ENCODE measurements at regions not wholly inside any gene's neighbourhood (a gene's known extent, or its start where the extent isn't known, plus 50 kb on each side); places are given as distances from the start of the nearest gene placed in this dataset.

DNA sequence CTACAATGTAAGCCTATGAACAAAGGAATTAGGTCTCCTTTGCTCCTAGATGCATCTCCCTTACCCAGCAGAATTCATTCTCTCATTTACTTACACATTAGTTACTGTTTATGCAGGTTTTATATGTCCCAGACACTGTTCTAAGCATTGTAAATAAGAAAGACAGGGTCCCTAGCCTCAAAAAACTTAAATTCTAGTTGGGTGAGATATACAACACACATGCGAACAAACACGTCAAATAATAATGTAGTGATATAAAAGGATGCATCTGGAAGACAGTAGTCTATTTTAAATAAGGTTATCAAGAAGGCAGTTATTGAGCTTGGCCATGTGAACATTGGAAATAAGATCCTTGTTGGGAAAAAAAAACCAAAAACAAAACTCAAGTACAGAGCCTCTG is 479.7 kb downstream of the DNAJB9 start:
- no peak for DNase-seq (ENCODE audit: insufficient read length, low spot score)
- FAIRE-seq = no peak
- TF ChIP-seq TAF1 (IDR thresholded peaks at IDR 0.05; ENCODE audit: low read depth, low read length) = no peak
- no peak for TF ChIP-seq POLR2A (IDR thresholded peaks at IDR 0.05; ENCODE audit: low read depth, low read length)
- no peak for TF ChIP-seq PAX5 (IDR thresholded peaks at IDR 0.05; ENCODE audit: insufficient read depth, low read length, severe bottlenecking)
- no peak for TF ChIP-seq POU2F2 (IDR thresholded peaks at IDR 0.05; ENCODE audit: low read depth, low read length)
- TF ChIP-seq SPI1 (IDR thresholded peaks at IDR 0.05; ENCODE audit: low read depth, low read length) = no peak
- TF ChIP-seq POLR2AphosphoS5 (IDR thresholded peaks at IDR 0.05; ENCODE audit: low read depth, low read length) = no peak

DNA sequence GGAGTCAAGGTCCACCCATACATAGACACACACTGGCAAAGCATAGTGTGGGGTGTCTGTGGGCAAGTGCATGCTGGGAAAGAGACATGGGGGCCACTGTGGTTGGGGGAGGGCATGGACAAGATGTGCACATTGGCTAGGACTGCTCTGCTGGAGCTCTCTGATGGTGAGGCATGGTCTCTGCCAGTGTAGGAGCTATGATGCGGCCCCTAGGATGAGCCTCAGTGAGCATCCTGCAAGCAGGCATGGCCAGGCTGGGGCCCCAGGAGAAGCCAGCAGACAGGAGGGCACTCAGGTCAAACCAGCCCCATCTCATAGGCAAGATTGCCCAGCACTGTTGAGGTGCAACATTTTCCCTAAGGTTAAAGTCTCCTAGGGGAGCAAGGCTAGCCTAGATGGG is 489.4 kb downstream of the DNAJB9 start:
- DNase-seq (ENCODE audit: insufficient read length, low spot score) = no peak
- TF ChIP-seq POU2F2 (IDR thresholded peaks at IDR 0.05; ENCODE audit: low read depth, low read length) (no peak), TAF1 (IDR thresholded peaks at IDR 0.05; ENCODE audit: low read depth, low read length) (no peak), POLR2A (IDR thresholded peaks at IDR 0.05; ENCODE audit: low read depth, low read length) (no peak), POLR2AphosphoS5 (IDR thresholded peaks at IDR 0.05; ENCODE audit: low read depth, low read length) (no peak), PAX5 (IDR thresholded peaks at IDR 0.05; ENCODE audit: insufficient read depth, low read length, severe bottlenecking) (no peak), SPI1 (IDR thresholded peaks at IDR 0.05; ENCODE audit: low read depth, low read length) (no peak)
- no peak for FAIRE-seq

DNA sequence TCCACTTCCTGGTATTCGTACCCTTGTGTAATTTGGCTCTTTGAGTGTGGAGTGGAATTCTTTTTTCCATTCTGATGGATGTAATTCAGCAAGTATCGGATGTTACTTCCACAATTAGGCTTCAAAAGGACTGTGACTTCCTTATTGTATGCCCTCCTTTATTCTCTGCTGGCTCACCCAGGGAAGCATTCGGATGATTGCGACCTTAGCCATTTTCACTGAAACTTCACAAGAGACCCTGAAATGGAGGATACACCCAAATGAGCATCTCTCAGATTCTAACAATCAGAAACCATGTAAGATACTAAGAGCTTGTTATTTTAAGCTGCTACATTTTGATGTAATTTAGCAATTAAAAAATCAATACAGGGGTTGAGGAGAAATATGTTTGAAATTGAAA is 493.1 kb downstream of the DNAJB9 start:
- TF ChIP-seq POU2F2 (IDR thresholded peaks at IDR 0.05; ENCODE audit: low read depth, low read length) (no peak), PAX5 (IDR thresholded peaks at IDR 0.05; ENCODE audit: insufficient read depth, low read length, severe bottlenecking) (no peak), TAF1 (IDR thresholded peaks at IDR 0.05; ENCODE audit: low read depth, low read length) (no peak), SPI1 (IDR thresholded peaks at IDR 0.05; ENCODE audit: low read depth, low read length) (no peak), POLR2AphosphoS5 (IDR thresholded peaks at IDR 0.05; ENCODE audit: low read depth, low read length) (no peak), POLR2A (IDR thresholded peaks at IDR 0.05; ENCODE audit: low read depth, low read length) (no peak)
- FAIRE-seq = no peak

DNA sequence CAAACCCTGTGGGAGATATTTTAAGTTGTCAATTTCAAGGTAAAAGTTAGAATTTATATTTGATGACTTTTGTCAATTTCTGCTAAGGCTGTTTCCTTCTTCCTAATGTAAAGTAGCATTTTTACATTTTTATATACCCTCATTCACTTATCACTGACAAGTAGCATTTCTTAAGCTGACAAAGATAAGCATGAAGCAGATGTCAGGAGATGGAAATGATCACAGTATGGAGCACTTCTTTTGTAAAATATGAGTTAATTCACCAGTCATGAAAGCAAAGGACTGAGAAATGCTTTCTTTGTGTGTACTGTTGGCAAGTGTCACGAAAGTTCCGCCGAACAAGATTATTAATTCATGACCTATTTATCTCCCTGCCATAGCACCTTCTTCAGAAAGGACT is 503.9 kb downstream of the DNAJB9 start:
- FAIRE-seq = no peak

More for the DNA sequence above, 493.1 kb downstream of the DNAJB9 start:
- no peak for DNase-seq (ENCODE audit: insufficient read length, low spot score)

DNA sequence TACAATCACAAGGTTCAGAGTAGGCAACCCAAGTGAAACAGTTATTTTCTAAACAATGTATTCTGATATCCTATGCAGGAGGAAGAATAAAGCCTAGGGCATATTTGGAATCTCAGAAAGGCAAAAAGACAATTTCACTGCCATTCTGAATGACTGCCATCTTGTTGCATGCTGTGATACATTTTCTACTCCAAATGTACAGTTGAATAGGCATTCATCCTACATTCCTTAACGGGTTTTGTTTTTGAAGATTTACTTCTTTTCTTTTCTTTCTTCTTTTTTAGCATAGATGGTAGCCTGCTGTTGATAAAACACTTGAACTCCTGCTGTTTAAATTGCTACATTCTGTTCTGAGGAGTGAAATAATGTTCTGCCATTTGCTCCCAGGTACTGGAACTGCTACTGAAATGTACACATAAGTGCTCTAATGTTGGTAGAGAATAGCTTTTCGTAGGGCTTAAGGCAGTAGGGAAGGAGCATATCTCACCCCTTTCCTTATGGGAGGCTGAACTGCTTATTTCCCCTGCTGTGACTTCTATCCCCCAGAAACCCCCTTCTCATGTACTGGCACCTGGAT is 506.8 kb downstream of the DNAJB9 start:
- DNase-seq (ENCODE audit: insufficient read length, low spot score) = no peak
- FAIRE-seq = no peak
- TF ChIP-seq PAX5 (IDR thresholded peaks at IDR 0.05; ENCODE audit: insufficient read depth, low read length, severe bottlenecking) (no peak), TAF1 (IDR thresholded peaks at IDR 0.05; ENCODE audit: low read depth, low read length) (no peak), POU2F2 (IDR thresholded peaks at IDR 0.05; ENCODE audit: low read depth, low read length) (no peak), POLR2A (IDR thresholded peaks at IDR 0.05; ENCODE audit: low read depth, low read length) (no peak), SPI1 (IDR thresholded peaks at IDR 0.05; ENCODE audit: low read depth, low read length) (no peak), POLR2AphosphoS5 (IDR thresholded peaks at IDR 0.05; ENCODE audit: low read depth, low read length) (no peak)

More for the DNA sequence above, 503.9 kb downstream of the DNAJB9 start:
- no peak for TF ChIP-seq POLR2A (IDR thresholded peaks at IDR 0.05; ENCODE audit: low read depth, low read length)
- no peak for TF ChIP-seq TAF1 (IDR thresholded peaks at IDR 0.05; ENCODE audit: low read depth, low read length)
- no peak for TF ChIP-seq SPI1 (IDR thresholded peaks at IDR 0.05; ENCODE audit: low read depth, low read length)
- no peak for TF ChIP-seq POLR2AphosphoS5 (IDR thresholded peaks at IDR 0.05; ENCODE audit: low read depth, low read length)
- TF ChIP-seq PAX5 (IDR thresholded peaks at IDR 0.05; ENCODE audit: insufficient read depth, low read length, severe bottlenecking) = no peak
- no peak for TF ChIP-seq POU2F2 (IDR thresholded peaks at IDR 0.05; ENCODE audit: low read depth, low read length)
- no peak for DNase-seq (ENCODE audit: insufficient read length, low spot score)

DNA sequence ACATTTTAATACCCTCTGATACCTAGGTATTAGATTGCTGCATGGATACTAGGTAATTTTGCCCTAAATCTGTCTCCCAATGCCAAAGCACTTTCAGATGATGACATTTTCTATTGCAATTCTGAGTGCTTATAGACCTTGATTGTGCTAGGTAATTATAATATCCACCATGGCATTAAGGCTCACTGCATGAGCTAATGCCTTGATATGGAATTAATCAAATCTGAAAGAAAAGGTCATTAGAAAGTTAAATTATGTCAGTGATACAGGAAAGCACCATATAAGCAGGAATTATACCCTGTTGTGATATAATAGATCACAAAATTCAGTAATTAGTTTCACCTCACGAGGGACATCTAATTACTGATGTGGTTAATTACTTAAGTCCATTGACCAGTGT is 521.4 kb downstream of the DNAJB9 start:
- no peak for TF ChIP-seq PAX5 (IDR thresholded peaks at IDR 0.05; ENCODE audit: insufficient read depth, low read length, severe bottlenecking)
- TF ChIP-seq POU2F2 (IDR thresholded peaks at IDR 0.05; ENCODE audit: low read depth, low read length) = no peak
- TF ChIP-seq SPI1 (IDR thresholded peaks at IDR 0.05; ENCODE audit: low read depth, low read length) = no peak
- no peak for TF ChIP-seq POLR2A (IDR thresholded peaks at IDR 0.05; ENCODE audit: low read depth, low read length)
- TF ChIP-seq TAF1 (IDR thresholded peaks at IDR 0.05; ENCODE audit: low read depth, low read length) = no peak
- TF ChIP-seq POLR2AphosphoS5 (IDR thresholded peaks at IDR 0.05; ENCODE audit: low read depth, low read length) = no peak
- no peak for DNase-seq (ENCODE audit: insufficient read length, low spot score)
- FAIRE-seq = no peak

DNA sequence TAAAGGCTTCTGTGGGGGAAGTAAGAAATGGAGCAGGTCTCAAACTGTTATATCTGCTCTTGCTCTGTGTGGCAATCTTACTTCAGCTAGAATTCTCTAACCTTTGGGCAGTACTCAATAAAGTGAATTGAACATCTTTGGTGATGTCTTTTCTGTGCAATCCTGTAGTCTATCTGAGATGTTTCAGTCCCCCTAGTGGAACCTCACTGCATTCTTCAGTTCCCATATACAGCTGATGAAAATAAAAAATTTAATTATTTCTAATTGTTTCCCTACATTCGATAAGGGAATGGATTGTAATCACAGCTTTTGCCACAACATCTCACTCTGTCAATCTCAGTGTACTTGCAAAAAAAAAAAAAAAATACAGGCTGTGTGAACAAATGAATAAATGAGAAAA is 522.6 kb downstream of the DNAJB9 start:
- FAIRE-seq = no peak
- DNase-seq (ENCODE audit: insufficient read length, low spot score) = no peak
- no peak for TF ChIP-seq POLR2A (IDR thresholded peaks at IDR 0.05; ENCODE audit: low read depth, low read length)
- no peak for TF ChIP-seq POU2F2 (IDR thresholded peaks at IDR 0.05; ENCODE audit: low read depth, low read length)
- no peak for TF ChIP-seq SPI1 (IDR thresholded peaks at IDR 0.05; ENCODE audit: low read depth, low read length)
- no peak for TF ChIP-seq PAX5 (IDR thresholded peaks at IDR 0.05; ENCODE audit: insufficient read depth, low read length, severe bottlenecking)
- TF ChIP-seq POLR2AphosphoS5 (IDR thresholded peaks at IDR 0.05; ENCODE audit: low read depth, low read length) = no peak
- TF ChIP-seq TAF1 (IDR thresholded peaks at IDR 0.05; ENCODE audit: low read depth, low read length) = no peak

DNA sequence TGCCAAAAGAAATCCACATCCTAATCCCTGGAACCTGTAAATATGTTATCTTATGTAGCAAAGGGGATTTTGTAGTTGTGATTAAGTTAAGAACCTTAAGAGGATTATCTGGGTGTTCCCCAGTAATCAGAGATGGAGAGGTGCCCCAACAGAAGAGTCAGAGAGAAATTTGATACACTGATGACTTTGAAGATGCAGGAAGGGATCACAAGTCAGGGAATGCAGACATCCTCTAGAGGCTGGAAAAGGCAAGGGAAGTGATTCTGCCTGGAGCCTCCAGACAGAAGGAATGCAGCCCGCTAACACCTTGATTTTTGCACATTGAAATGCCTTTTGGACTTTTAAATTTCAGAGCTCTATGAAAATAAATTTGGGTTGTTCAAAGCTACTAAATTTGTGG is 531.7 kb downstream of the DNAJB9 start:
- FAIRE-seq (no peak), DNase-seq (ENCODE audit: insufficient read length, low spot score) (no peak)
- TF ChIP-seq SPI1 (IDR thresholded peaks at IDR 0.05; ENCODE audit: low read depth, low read length) = no peak
- no peak for TF ChIP-seq POU2F2 (IDR thresholded peaks at IDR 0.05; ENCODE audit: low read depth, low read length)
- no peak for TF ChIP-seq POLR2A (IDR thresholded peaks at IDR 0.05; ENCODE audit: low read depth, low read length)
- no peak for TF ChIP-seq PAX5 (IDR thresholded peaks at IDR 0.05; ENCODE audit: insufficient read depth, low read length, severe bottlenecking)
- TF ChIP-seq POLR2AphosphoS5 (IDR thresholded peaks at IDR 0.05; ENCODE audit: low read depth, low read length) = no peak
- TF ChIP-seq TAF1 (IDR thresholded peaks at IDR 0.05; ENCODE audit: low read depth, low read length) = no peak

DNA sequence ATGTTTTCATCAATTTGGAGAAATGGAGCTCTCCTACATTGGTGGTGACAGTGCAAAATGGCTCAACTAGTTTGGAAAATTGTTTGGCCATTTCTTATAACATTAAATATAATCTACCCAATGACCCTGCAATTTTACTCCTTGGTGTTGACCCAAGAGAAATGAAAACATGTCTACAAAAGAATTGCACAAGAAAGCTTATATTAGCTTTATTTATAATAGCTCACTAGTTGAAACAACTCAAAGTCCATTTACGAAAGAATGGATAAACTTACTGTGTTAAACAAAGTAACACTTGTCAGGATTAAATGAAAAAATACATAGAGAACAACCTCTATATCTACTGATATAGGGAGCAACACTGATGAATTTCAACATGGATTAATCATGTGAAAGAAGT is 539.9 kb downstream of the DNAJB9 start:
- TF ChIP-seq POU2F2 (IDR thresholded peaks at IDR 0.05; ENCODE audit: low read depth, low read length) (no peak), PAX5 (IDR thresholded peaks at IDR 0.05; ENCODE audit: insufficient read depth, low read length, severe bottlenecking) (no peak), SPI1 (IDR thresholded peaks at IDR 0.05; ENCODE audit: low read depth, low read length) (no peak), POLR2AphosphoS5 (IDR thresholded peaks at IDR 0.05; ENCODE audit: low read depth, low read length) (no peak), TAF1 (IDR thresholded peaks at IDR 0.05; ENCODE audit: low read depth, low read length) (no peak), POLR2A (IDR thresholded peaks at IDR 0.05; ENCODE audit: low read depth, low read length) (no peak)
- DNase-seq (ENCODE audit: insufficient read length, low spot score) (no peak), FAIRE-seq (no peak)

Measured in GM12891 (cell line).